ENCODE measurements at regions not wholly inside any gene's neighbourhood (a gene's known extent, or its start where the extent isn't known, plus 50 kb on each side); places are given as distances from the start of the nearest gene placed in this dataset.

DNA sequence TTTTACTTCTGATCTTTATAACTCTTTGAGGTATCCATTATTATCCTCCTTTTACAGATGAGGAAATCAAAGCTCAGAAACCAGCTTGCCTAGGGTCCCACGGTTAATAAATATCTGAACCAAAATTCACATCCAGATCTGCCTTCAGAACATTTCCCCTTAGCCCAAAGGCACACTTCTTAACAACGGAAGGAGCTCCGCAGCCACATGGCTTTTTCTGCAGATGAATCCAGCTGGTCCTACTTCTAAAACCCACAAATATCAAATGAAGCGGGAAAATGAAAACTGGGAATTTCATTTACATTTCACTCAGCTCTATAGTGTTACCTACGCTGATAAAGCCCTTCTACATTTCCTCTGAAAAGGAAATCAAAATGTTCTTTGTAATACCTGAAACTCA is 357.0 kb upstream of the ID2 start:
- H3K36me3 Mint-ChIP-seq: peaks cover 0 to 3% of the 10 kb centered on the region in 2 donors
- 82% methylated on average over 5 of the region's 5 CpGs for WGBS (ENCODE audit: insufficient coverage)
- TF ChIP-seq, protein P1, sequence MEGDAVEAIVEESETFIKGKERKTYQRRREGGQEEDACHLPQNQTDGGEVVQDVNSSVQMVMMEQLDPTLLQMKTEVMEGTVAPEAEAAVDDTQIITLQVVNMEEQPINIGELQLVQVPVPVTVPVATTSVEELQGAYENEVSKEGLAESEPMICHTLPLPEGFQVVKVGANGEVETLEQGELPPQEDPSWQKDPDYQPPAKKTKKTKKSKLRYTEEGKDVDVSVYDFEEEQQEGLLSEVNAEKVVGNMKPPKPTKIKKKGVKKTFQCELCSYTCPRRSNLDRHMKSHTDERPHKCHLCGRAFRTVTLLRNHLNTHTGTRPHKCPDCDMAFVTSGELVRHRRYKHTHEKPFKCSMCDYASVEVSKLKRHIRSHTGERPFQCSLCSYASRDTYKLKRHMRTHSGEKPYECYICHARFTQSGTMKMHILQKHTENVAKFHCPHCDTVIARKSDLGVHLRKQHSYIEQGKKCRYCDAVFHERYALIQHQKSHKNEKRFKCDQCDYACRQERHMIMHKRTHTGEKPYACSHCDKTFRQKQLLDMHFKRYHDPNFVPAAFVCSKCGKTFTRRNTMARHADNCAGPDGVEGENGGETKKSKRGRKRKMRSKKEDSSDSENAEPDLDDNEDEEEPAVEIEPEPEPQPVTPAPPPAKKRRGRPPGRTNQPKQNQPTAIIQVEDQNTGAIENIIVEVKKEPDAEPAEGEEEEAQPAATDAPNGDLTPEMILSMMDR (IDR thresholded peaks at IDR 0.05): no peak
- H3K4me3 Mint-ChIP-seq: no peak overlapping the region
- no peaks in the 10 kb centered on the region for H3K9me3 ChIP-seq (replicated peaks in 1 of 2; ENCODE audit: control insufficient read depth in 1 of 2, insufficient read depth in 1 of 2, low read length in 2 of 2)
- no peak overlapping the region for H3K9ac ChIP-seq (ENCODE audit: insufficient read depth, low read length, poor library complexity, severe bottlenecking)
- no peak overlapping the region for H3K4me3 ChIP-seq (replicated peaks in 1 of 3; ENCODE audit: low read depth in 2 of 3, low read length in 3 of 3)
- H3K4me1 Mint-ChIP-seq: peaks cover 36% of the 10 kb centered on the region
- intact Hi-C loops (cut with micrococcal nuclease): loop anchor here in 1 of 2 donors (5.0 kb wide), 1 partner anchor 33 kb away; no protein-coding TSS in a partner anchor
- no peak for DNase-seq
- no peak overlapping the region for H3K4me2 ChIP-seq (replicated peaks; ENCODE audit: extremely low read depth, low read length, poor library complexity, severe bottlenecking)
- no peak overlapping the region for H3K27ac Mint-ChIP-seq
- H3K36me3 ChIP-seq (replicated peaks in 1 of 2; ENCODE audit: control insufficient read depth in 1 of 2, insufficient read depth in 2 of 2, low read length in 2 of 2): no peaks in the 10 kb centered on the region
- H3K27me3 ChIP-seq (ENCODE audit: control insufficient read depth in 2 of 2, insufficient read depth in 2 of 2, low read length in 2 of 2): no peaks in the 10 kb centered on the region
- H4K20me1 ChIP-seq (ENCODE audit: insufficient read depth, low read length): no peaks in the 10 kb centered on the region
- H2AFZ ChIP-seq (ENCODE audit: insufficient read depth, low read depth, low read length, poor library complexity, severe bottlenecking): no peak overlapping the region
- H3K9me3 Mint-ChIP-seq: peaks cover 0 to 2% (median 0%) of the 10 kb centered on the region in 7 donors
- H3K79me2 ChIP-seq (ENCODE audit: insufficient read depth, low read length): no peaks in the 10 kb centered on the region
- peaks cover 32 to 36% of the 10 kb centered on the region in 2 donors for H3K4me1 ChIP-seq (ENCODE audit: control insufficient read depth in 1 of 2, insufficient read depth in 2 of 2, low read length in 2 of 2)
- peaks cover 2 to 6% (median 5%) of the 10 kb centered on the region in 3 donors for H3K27me3 Mint-ChIP-seq (ENCODE audit: low read depth in 3 of 3)
- no peak overlapping the region for H3K27ac ChIP-seq (ENCODE audit: low read depth in 1 of 2, low read length in 2 of 2)

DNA sequence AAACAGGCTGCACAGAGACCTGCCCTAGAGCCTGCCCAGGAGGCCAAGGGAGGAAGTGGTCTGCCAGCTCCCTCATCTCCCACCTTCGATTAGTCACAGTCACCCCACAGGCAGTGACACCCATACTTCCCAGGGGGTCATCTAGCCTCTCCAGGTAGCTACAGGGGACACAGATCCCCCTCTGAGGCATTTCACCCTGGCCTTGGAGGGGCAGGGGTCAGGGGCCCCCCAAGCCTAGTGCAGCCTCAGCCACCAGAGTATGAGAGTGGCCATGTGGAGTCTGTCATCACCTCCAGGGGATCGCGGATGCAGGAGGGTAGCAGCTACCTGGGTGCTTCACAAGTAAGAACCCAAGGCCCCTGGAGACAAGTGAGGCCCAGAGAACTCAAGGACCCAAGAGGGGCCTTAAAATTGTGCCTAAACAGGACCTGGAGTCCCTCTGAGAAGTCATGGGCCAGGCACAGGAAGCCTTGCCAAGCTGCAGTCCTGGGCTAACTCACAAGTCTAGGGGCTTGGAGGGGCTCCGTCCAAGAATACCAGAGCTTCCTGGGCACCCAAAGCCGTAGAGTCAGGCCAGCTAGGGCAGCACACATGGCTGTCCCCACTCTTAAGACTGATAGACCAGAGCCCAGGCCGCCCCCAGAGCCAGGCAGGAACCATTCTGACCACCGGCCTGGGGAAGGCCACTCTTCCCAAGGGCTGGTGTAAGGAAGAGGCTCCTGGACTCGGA is 354.3 kb upstream of the ID2 start:
- H3K4me1 ChIP-seq (ENCODE audit: control insufficient read depth in 1 of 2, insufficient read depth in 2 of 2, low read length in 2 of 2): peaks cover 34 to 39% of the 10 kb centered on the region in 2 donors
- H3K9ac ChIP-seq (ENCODE audit: insufficient read depth, low read length, poor library complexity, severe bottlenecking): no peak overlapping the region
- Mint-ChIP-seq H3K27ac (peak overlapping the region in 1 of 7 donors; percentile 65), H3K9me3 (peaks cover 0 to 2% (median 0%) of the 10 kb centered on the region in 7 donors), H3K4me3 (no peak overlapping the region), H3K4me1 (peaks cover 38% of the 10 kb centered on the region), H3K27me3 (ENCODE audit: low read depth in 3 of 3) (peaks cover 2 to 6% (median 6%) of the 10 kb centered on the region in 3 donors), H3K36me3 (peaks cover 0 to 3% of the 10 kb centered on the region in 2 donors)
- DNase-seq: no peak
- WGBS (ENCODE audit: insufficient coverage): 78% methylated on average over 5 of the region's 8 CpGs
- peak overlapping the region in 1 of 3 experiments; percentile 3 for H3K4me3 ChIP-seq (replicated peaks in 1 of 3; ENCODE audit: low read depth in 2 of 3, low read length in 3 of 3)
- H2AFZ ChIP-seq (ENCODE audit: insufficient read depth, low read depth, low read length, poor library complexity, severe bottlenecking): peak overlapping the region; percentile 51
- peak overlapping the region; percentile 6 for H3K4me2 ChIP-seq (replicated peaks; ENCODE audit: extremely low read depth, low read length, poor library complexity, severe bottlenecking)
- peak overlapping the region in 1 of 2 donors; percentile 61 for H3K27ac ChIP-seq (ENCODE audit: low read depth in 1 of 2, low read length in 2 of 2)
- intact Hi-C loops (cut with micrococcal nuclease): loop anchor here in 1 of 2 donors (5.0 kb wide), 1 partner anchor 35 kb away; no protein-coding TSS in a partner anchor
- no peaks in the 10 kb centered on the region for H3K9me3 ChIP-seq (replicated peaks in 1 of 2; ENCODE audit: control insufficient read depth in 1 of 2, insufficient read depth in 1 of 2, low read length in 2 of 2)
- H3K79me2 ChIP-seq (ENCODE audit: insufficient read depth, low read length): no peaks in the 10 kb centered on the region
- no peaks in the 10 kb centered on the region for H3K36me3 ChIP-seq (replicated peaks in 1 of 2; ENCODE audit: control insufficient read depth in 1 of 2, insufficient read depth in 2 of 2, low read length in 2 of 2)
- no peaks in the 10 kb centered on the region for H3K27me3 ChIP-seq (ENCODE audit: control insufficient read depth in 2 of 2, insufficient read depth in 2 of 2, low read length in 2 of 2)
- H4K20me1 ChIP-seq (ENCODE audit: insufficient read depth, low read length): no peaks in the 10 kb centered on the region
- TF ChIP-seq, protein P1 (IDR thresholded peaks at IDR 0.05): no peak

All from CD14-positive monocyte (primary cell).